PC-3 (cell line): ENCODE measurements at regions not wholly inside any gene's neighbourhood (a gene's known extent, or its start where the extent isn't known, plus 50 kb on each side); places are given as distances from the start of the nearest gene placed in this dataset.

Source experiments
- ATAC-seq: fragments of 200-7000 bp; cut with Tn5 transposase; 2 replicates; pipeline ENCODE4 v1.9.1; 2020; ENCODE audit warnings: mild to moderate bottlenecking, moderate library complexity
- BruUV-seq: library from RNA; stranded (reverse); fragments of 400-500 nt; replicated peaks from 2 replicates; lab custom pipeline; 2021; lab: Mats Ljungman, UMichigan
- CTCF ChIA-PET: fragments of 300-600 bp; sonication (Branson Sonifier 250); formaldehyde crosslinking; loops from one replicate; lab custom pipeline; 2022; ENCODE audit warnings: antibody characterized with exemption; lab: Charles Lee
- POLR2A ChIA-PET: fragments of 300-600 bp; sonication (Branson Sonifier 250); formaldehyde crosslinking; loops from one replicate; lab custom pipeline; 2022; ENCODE audit warnings: antibody characterized with exemption; ENCODE audit not compliant: unreplicated experiment; lab: Charles Lee
- DNase-seq: peaks from one replicate; pipeline ENCODE4 v3.0.0-alpha.2; 2015
- H2AFZ ChIP-seq: fragments of 300-600 bp; sonication (generic); 2 replicates; pipeline ENCODE4 v1.6.0; 2016; ENCODE audit warnings: antibody characterized with exemption, low read length
- H3F3A ChIP-seq: fragments of 300-600 bp; sonication (generic); one replicate; pipeline ENCODE4 v1.6.0; 2017; ENCODE audit warnings: antibody characterized with exemption, low read length, control low read depth, mild to moderate bottlenecking; ENCODE audit not compliant: unreplicated experiment
- H3K27ac ChIP-seq: fragments of 300-600 bp; sonication (generic); 2 replicates; pipeline ENCODE4 v1.5.1; 2016; ENCODE audit warnings: mild to moderate bottlenecking, low read length
- H3K27me3 ChIP-seq: fragments of 300-600 bp; sonication (generic); 2 replicates; pipeline ENCODE4 v1.6.1; 2016; ENCODE audit warnings: low read length, mixed read lengths
- H3K36me3 ChIP-seq: fragments of 300-600 bp; sonication (generic); 2 replicates; pipeline ENCODE4 v1.6.1; 2016; ENCODE audit warnings: low read depth, mixed run types, low read length, mixed read lengths
- H3K4me1 ChIP-seq: fragments of 300-600 bp; sonication (generic); 2 replicates; pipeline ENCODE4 v1.5.1; 2016; ENCODE audit warnings: low read length; ENCODE audit not compliant: insufficient read depth
- H3K4me2 ChIP-seq: fragments of 300-600 bp; sonication (generic); 2 replicates; pipeline ENCODE4 v1.6.0; 2016; ENCODE audit warnings: low read length
- H3K4me3 ChIP-seq: fragments of 300-600 bp; sonication (generic); 2 replicates; pipeline ENCODE4 v1.5.1; 2016; ENCODE audit warnings: mild to moderate bottlenecking, low read length, mixed read lengths
- H3K79me2 ChIP-seq: fragments of 300-600 bp; sonication (generic); 2 replicates; pipeline ENCODE4 v1.6.1; 2017; ENCODE audit warnings: low read length, mixed read lengths
- H3K9ac ChIP-seq: fragments of 300-600 bp; sonication (generic); 2 replicates; pipeline ENCODE4 v1.6.0; 2016; ENCODE audit warnings: mild to moderate bottlenecking, low read length
- H3K9me2 ChIP-seq: fragments of 300-600 bp; sonication (generic); replicated peaks from 2 replicates; pipeline ENCODE4 v1.6.1; 2016; ENCODE audit warnings: mixed run types, low read length, mixed read lengths
- H3K9me3 ChIP-seq: fragments of 300-600 bp; sonication (generic); 2 replicates; pipeline ENCODE4 v1.6.1; 2016; ENCODE audit warnings: low read length, mixed read lengths
- H4K20me1 ChIP-seq: fragments of 300-600 bp; sonication (generic); 2 replicates; pipeline ENCODE4 v1.6.1; 2016; ENCODE audit warnings: low read length, mixed read lengths
- CTCF ChIP-seq: fragments of 300-600 bp; sonication (generic); conservative IDR thresholded peaks from 2 replicates; pipeline ENCODE4 v1.5.1; 2017; ENCODE audit warnings: antibody characterized with exemption, low read depth, mild to moderate bottlenecking, low read length
- EZH2 ChIP-seq: fragments of 300-600 bp; sonication (generic); IDR thresholded peaks from one replicate; pipeline ENCODE4 v1.6.1; 2017; ENCODE audit warnings: antibody characterized with exemption, mild to moderate bottlenecking, low read length; ENCODE audit not compliant: unreplicated experiment
- EZH2phosphoT487 ChIP-seq: fragments of 300-600 bp; sonication (generic); IDR thresholded peaks from 2 replicates; pipeline ENCODE4 v1.6.1; 2018; ENCODE audit warnings: mild to moderate bottlenecking, antibody characterized with exemption, low read length, borderline replicate concordance
- intact Hi-C: fragments of 100-400 bp; cut with micrococcal nuclease; formaldehyde crosslinking; loops from 2 replicates; pipeline ENCODE4 v1.9.0; 2023

- Histone ChIP-seq H3K27me3 (peaks cover 78% of the 10 kb centered on the region), H3K27ac (no peak overlapping the region), H3K36me3 (no peaks in the 10 kb centered on the region), H3K4me1 (no peaks in the 10 kb centered on the region), H3K79me2 (no peaks in the 10 kb centered on the region), H3K9ac (no peak overlapping the region), H3K9me3 (no peaks in the 10 kb centered on the region), H3F3A (no peaks in the 10 kb centered on the region), H3K9me2 (no peaks in the 10 kb centered on the region), H4K20me1 (no peaks in the 10 kb centered on the region), H3K4me2 (no peak overlapping the region), H3K4me3 (no peak overlapping the region), H2AFZ (no peak overlapping the region)
- TF ChIP-seq EZH2 (no peak), EZH2phosphoT487 (no peak), CTCF (no peak)
- CTCF ChIA-PET: no interaction called here
- intact Hi-C loops: no loop called here
- POLR2A ChIA-PET: no interaction called here
- DNase-seq (no peak), ATAC-seq (no peak)
- no TSS peak for BruUV-seq
Observed at GRCh38 chr14:104368751-104369100, 210.8 kb upstream of the C14orf180 start.

- Histone ChIP-seq H3K36me3 (no peaks in the 10 kb centered on the region), H4K20me1 (no peaks in the 10 kb centered on the region), H3K27me3 (peaks cover 78% of the 10 kb centered on the region), H3K9ac (no peak overlapping the region), H3K4me3 (no peak overlapping the region), H2AFZ (no peak overlapping the region), H3K9me3 (no peaks in the 10 kb centered on the region), H3K4me2 (no peak overlapping the region), H3K27ac (no peak overlapping the region), H3K79me2 (no peaks in the 10 kb centered on the region), H3K9me2 (no peaks in the 10 kb centered on the region), H3K4me1 (no peaks in the 10 kb centered on the region), H3F3A (no peaks in the 10 kb centered on the region)
- CTCF ChIA-PET: interaction anchor here (0.7 kb wide), 1 partner anchor 148 kb away, joined by 3 read pairs; no protein-coding TSS in a partner anchor
- POLR2A ChIA-PET: no interaction called here
- intact Hi-C loops: no loop called here
- TF ChIP-seq EZH2: no peak
- TF ChIP-seq CTCF: no peak
- TF ChIP-seq EZH2phosphoT487: no peak
- no TSS peak for BruUV-seq
- DNase-seq (no peak), ATAC-seq (no peak)
Observed at GRCh38 chr14:104369208-104369607, 210.4 kb upstream of the C14orf180 start.

- intact Hi-C loops: loop anchor here (2.0 kb wide), 1 partner anchor 234 kb away; no protein-coding TSS in a partner anchor
- CTCF ChIA-PET: interaction anchor here (0.5 kb wide), 1 partner anchor 390 kb away, joined by 3 read pairs; no protein-coding TSS in a partner anchor
Observed at GRCh38 chr14:104370256-104370870, 209.2 kb upstream of the C14orf180 start.

More at GRCh38 chr14:104370256-104370870, 209.2 kb upstream of the C14orf180 start:
- Histone ChIP-seq H4K20me1 (no peaks in the 10 kb centered on the region), H3K4me1 (no peaks in the 10 kb centered on the region), H3F3A (no peaks in the 10 kb centered on the region), H2AFZ (peak overlapping the region; percentile 28; the same call in 1 of the 2 replicates), H3K27ac (no peak overlapping the region), H3K36me3 (no peaks in the 10 kb centered on the region), H3K4me3 (no peak overlapping the region), H3K9me3 (no peaks in the 10 kb centered on the region), H3K9me2 (no peaks in the 10 kb centered on the region), H3K79me2 (no peaks in the 10 kb centered on the region), H3K4me2 (peak overlapping the region; percentile 20; the same call in 1 of the 2 replicates), H3K27me3 (peaks cover 76% of the 10 kb centered on the region), H3K9ac (no peak overlapping the region)
- POLR2A ChIA-PET: no interaction called here
- no TSS peak for BruUV-seq
- peak; percentile 53 for DNase-seq
- ATAC-seq: peak; percentile 96
- TF ChIP-seq EZH2phosphoT487 (no peak), CTCF (peak; percentile 67)
